ENCODE measurements at regions not wholly inside any gene's neighbourhood (a gene's known extent, or its start where the extent isn't known, plus 50 kb on each side); places are given as distances from the start of the nearest gene placed in this dataset.

DNA sequence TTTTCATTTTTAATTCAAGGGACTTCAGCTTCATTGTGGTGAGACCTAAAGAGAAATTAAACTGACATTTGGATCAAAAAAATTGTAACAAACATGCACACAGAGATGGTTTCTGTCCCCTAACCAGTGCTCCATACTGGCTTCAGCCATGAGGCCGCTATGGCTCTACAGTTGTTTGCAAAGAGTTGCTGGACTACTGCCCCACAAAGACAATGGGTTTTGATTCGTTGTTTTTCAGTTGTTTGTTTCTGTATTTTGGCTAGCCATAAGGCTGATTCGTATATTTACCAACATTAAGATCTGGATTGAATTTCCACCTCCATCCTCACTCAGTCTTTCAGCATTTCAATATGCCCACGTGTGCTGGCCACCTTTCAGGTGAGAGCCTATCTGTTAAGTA, 163.7 kb upstream of the KIF2A start:
- in situ Hi-C loops (cut with MboI; ENCODE audit: low pct_unique_long_range_greater_than_20kb, low sequenced_read_pairs, unreplicated experiment): no loop called here
- TF ChIP-seq, protein P1, sequence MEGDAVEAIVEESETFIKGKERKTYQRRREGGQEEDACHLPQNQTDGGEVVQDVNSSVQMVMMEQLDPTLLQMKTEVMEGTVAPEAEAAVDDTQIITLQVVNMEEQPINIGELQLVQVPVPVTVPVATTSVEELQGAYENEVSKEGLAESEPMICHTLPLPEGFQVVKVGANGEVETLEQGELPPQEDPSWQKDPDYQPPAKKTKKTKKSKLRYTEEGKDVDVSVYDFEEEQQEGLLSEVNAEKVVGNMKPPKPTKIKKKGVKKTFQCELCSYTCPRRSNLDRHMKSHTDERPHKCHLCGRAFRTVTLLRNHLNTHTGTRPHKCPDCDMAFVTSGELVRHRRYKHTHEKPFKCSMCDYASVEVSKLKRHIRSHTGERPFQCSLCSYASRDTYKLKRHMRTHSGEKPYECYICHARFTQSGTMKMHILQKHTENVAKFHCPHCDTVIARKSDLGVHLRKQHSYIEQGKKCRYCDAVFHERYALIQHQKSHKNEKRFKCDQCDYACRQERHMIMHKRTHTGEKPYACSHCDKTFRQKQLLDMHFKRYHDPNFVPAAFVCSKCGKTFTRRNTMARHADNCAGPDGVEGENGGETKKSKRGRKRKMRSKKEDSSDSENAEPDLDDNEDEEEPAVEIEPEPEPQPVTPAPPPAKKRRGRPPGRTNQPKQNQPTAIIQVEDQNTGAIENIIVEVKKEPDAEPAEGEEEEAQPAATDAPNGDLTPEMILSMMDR (IDR thresholded peaks at IDR 0.05; ENCODE audit: extremely low read depth, insufficient read depth, missing control alignments): no peak
- no peak for DNase-seq (ENCODE audit: low spot score)

DNA sequence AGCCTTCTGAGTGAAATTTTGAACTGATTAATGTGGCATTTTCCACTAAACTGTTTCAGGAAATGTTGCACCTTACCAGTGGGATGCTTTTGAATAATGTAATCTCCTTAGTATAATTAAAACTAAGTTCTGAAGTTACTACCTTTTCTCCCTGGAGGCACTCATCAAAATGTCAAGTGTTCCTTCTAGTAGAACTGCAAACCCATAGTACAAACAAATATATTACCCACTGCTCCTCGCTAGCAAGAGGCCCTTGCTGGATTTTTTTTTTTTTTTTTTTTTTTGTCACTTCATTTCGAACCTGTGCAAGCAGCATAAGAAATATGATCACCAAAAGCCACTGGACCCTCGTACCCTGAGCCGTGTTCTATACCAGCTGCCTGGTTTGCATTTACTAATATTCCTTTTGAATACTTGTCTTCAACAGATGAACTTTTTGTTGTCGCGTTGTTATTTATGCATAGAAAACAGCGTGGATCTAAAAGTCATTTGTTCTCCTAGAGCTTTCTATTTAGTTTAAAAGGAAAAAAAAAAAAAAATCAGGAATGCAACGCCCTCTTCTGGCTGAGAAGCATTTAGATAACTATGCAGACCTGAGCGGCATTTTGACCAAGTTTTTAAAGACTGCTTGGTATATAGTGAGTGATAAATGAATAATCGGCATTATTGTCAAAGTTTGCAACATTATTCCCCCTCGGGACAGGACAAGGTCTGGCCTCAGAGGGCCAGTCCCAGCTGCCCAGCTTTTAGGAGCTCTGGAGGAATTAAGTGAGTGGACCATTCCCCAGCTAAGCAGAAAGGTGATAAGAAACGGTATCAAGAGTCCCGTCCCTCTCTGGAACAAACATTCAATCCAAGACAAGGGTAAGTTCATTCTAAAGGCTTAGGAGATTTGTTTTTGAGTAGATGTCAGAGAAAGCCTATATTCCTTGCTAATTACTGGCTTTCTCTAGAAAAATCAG, 162.5 kb upstream of the KIF2A start:
- peak; percentile 8 for DNase-seq (ENCODE audit: low spot score)
- in situ Hi-C loops (cut with MboI; ENCODE audit: low pct_unique_long_range_greater_than_20kb, low sequenced_read_pairs, unreplicated experiment): no loop called here
- TF ChIP-seq, protein P1 (IDR thresholded peaks at IDR 0.05; ENCODE audit: extremely low read depth, insufficient read depth, missing control alignments): peak; percentile 60

DNA sequence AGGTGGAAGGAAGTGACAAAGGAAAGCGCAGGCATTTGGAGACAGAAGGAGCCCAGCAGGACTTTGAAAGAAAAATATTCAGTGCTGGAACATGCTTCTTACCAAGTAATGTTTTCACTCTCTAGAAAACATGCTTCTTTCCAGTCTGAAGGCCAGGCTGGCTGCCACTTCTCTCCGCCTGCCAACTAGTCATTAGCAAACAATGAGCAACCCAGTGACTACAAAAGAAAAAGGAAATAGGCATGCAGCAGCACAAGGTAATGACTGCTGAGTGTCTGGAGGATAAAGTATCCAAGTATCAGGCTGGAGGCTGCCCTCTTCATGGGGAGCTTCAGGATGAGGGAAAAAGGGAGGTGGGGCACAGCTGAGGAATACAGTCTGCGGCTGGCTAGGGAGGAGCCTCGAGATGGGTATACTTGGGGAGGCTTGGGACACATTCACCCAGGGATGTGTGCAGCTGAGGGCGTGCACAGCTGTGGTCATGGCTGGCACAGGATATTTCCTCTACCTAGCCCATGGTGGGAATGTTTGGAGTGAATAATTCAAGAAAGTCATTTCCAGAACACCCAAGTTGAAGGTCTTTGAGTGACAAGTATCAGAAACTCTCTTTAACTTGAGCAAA, 161.5 kb upstream of the KIF2A start:
- no peak for DNase-seq (ENCODE audit: low spot score)
- in situ Hi-C loops (cut with MboI; ENCODE audit: low pct_unique_long_range_greater_than_20kb, low sequenced_read_pairs, unreplicated experiment): no loop called here

DNA sequence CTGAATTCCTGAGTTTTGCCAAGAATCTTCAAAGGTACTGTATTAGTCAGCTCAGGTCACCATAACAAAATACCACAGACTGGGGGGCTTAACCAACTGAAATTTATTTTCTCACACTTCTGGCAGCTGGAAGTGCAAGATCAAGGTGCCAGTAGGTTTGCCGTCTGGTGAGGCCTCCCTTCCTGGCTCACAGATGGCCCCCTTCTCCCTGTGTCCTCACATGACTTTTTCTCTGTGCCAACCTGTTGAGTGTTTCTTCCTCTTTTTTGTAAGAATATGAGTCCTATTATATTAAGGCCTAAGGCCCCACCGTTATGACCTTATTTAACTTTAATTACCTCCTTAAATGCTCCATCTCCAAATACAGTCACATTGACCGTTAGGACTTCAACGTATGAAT, 156.1 kb upstream of the KIF2A start:
- no peak for DNase-seq (ENCODE audit: low spot score)
- TF ChIP-seq, protein P1 (IDR thresholded peaks at IDR 0.05; ENCODE audit: extremely low read depth, insufficient read depth, missing control alignments): no peak
- in situ Hi-C loops (cut with MboI; ENCODE audit: low pct_unique_long_range_greater_than_20kb, low sequenced_read_pairs, unreplicated experiment): no loop called here

More for the DNA sequence above, 161.5 kb upstream of the KIF2A start:
- TF ChIP-seq, protein P1 (IDR thresholded peaks at IDR 0.05; ENCODE audit: extremely low read depth, insufficient read depth, missing control alignments): no peak

DNA sequence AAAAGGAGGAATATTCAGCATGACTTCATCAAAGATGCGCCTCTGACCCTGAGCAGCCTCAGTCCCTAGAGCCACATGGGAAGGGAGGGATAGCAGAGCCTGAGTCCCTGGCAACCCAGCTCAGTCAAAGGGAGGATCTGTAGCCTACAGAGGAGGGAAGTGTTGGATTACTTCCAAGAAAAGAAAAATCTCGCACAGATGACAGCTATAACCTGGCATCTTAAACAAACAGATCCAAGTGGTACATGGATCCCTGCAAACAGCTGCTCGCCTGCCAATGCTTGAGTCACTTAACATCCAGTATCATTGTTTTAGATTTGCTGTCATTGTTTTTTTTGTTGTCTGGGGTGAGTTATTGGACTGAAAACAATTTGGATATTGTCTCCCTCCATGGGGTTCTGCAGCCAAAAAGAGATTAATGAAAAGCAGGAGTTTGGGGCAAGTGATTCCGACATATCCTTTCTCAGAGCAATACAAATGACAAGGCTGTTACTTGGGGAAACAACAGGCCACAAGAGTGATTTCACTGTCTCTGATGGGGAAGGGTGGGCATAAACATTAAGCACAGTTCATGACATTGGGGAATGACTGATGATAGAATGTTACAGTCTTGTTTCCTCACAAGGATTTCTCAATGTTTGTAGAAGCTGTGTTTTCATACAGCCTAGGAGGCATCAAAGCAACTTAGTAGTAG, 153.5 kb upstream of the KIF2A start:
- TF ChIP-seq, protein P1 (IDR thresholded peaks at IDR 0.05; ENCODE audit: extremely low read depth, insufficient read depth, missing control alignments): no peak
- DNase-seq (ENCODE audit: low spot score): no peak
- in situ Hi-C loops (cut with MboI; ENCODE audit: low pct_unique_long_range_greater_than_20kb, low sequenced_read_pairs, unreplicated experiment): no loop called here

DNA sequence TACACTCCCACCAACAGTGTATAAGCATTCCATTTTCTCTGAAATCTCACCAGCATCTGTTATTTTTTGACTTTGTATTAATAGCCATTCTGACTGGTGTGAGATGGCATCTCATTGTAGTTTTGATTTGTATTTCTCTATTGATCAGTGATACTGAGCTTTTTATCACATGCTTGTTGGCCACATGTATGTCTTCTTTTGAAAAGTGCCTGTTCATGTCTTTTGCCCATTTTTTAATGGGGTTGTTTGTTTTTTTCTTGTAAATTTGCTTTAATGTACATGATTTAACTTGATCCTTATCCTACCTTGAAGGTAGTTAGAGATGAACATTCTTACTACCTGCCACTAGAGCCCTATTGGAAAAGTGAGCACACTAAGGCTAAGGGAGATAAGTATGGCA, 151.2 kb upstream of the KIF2A start:
- in situ Hi-C loops (cut with MboI; ENCODE audit: low pct_unique_long_range_greater_than_20kb, low sequenced_read_pairs, unreplicated experiment): no loop called here
- TF ChIP-seq, protein P1 (IDR thresholded peaks at IDR 0.05; ENCODE audit: extremely low read depth, insufficient read depth, missing control alignments): no peak
- no peak for DNase-seq (ENCODE audit: low spot score)

Measured in GM13977 (cell line).